ENCODE measurements at regions not wholly inside any gene's neighbourhood (a gene's known extent, or its start where the extent isn't known, plus 50 kb on each side); places are given as distances from the start of the nearest gene placed in this dataset.

- in situ Hi-C loops (cut with HindIII; ENCODE audit: low sequenced_read_pairs), result no loop called here
- no peak for TF ChIP-seq CTCF (IDR thresholded peaks at IDR 0.05; ENCODE audit: low read depth, low read length, missing control alignments)
- no peak overlapping the region for H3K4me3 ChIP-seq (ENCODE audit: low read depth, low read length)
- DNase-seq (ENCODE audit: low read depth), result no peak
Measured at GRCh38 chr9:7668541-7668940, 131.0 kb downstream of the DMAC1 start.

DNA sequence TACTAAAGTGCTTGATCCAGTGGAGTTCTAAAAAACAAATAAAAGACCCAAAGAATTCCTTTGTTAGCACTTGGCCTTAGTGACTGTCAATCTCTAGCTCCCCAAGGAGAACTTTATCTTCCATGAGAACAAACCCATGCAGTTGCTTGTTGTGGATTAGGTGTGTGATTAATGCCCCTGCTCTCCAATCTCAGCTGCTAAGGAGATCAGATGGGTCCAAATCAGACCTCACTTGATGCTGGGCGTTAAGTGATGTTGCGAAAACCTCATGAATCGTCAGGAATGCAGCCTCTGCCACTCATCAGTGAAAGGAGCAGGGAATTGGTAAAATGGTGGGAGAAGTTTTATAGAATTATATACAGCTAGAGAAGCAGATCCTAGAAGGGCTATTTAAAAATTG lies 133.7 kb downstream of the DMAC1 start:
- DNase-seq (ENCODE audit: low read depth), result no peak
- no peak for TF ChIP-seq CTCF (IDR thresholded peaks at IDR 0.05; ENCODE audit: low read depth, low read length, missing control alignments)
- H3K4me3 ChIP-seq (ENCODE audit: low read depth, low read length), result no peak overlapping the region
- in situ Hi-C loops (cut with HindIII; ENCODE audit: low sequenced_read_pairs), result no loop called here

GRCh38 chr9:7659766-7660165 lies 139.8 kb downstream of the DMAC1 start:
- no peak overlapping the region for H3K4me3 ChIP-seq (ENCODE audit: low read depth, low read length)
- in situ Hi-C loops (cut with HindIII; ENCODE audit: low sequenced_read_pairs), result no loop called here
- TF ChIP-seq CTCF (IDR thresholded peaks at IDR 0.05; ENCODE audit: low read depth, low read length, missing control alignments), result no peak
- DNase-seq (ENCODE audit: low read depth), result no peak

- no peak for TF ChIP-seq CTCF (IDR thresholded peaks at IDR 0.05; ENCODE audit: low read depth, low read length, missing control alignments)
- in situ Hi-C loops (cut with HindIII; ENCODE audit: low sequenced_read_pairs), result no loop called here
- peak; percentile 27 for DNase-seq (ENCODE audit: low read depth)
- no peak overlapping the region for H3K4me3 ChIP-seq (ENCODE audit: low read depth, low read length)
Measured at GRCh38 chr9:7656636-7657035, 142.9 kb downstream of the DMAC1 start.

DNA sequence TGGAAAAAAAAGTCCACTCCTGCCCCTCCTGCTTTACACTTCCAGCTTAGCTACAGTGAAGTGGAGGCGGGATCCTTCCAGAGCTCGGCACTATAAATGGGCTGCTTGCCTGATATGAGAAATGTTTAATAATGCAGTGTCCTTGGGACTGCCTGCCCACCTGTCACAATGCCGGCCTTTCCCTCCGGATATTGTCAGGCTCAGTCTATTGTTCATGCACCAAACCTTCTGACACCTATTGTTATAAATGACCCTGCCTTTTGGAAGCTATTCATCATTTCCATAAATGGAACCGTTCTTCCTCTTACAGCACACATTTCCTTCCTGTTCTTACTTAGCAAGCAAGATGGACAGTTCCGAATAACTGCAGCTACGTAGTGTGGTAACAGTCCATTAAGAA lies 146.3 kb downstream of the DMAC1 start:
- no peak overlapping the region for H3K4me3 ChIP-seq (ENCODE audit: low read depth, low read length)
- TF ChIP-seq CTCF (IDR thresholded peaks at IDR 0.05; ENCODE audit: low read depth, low read length, missing control alignments), result no peak
- in situ Hi-C loops (cut with HindIII; ENCODE audit: low sequenced_read_pairs), result no loop called here

DNA sequence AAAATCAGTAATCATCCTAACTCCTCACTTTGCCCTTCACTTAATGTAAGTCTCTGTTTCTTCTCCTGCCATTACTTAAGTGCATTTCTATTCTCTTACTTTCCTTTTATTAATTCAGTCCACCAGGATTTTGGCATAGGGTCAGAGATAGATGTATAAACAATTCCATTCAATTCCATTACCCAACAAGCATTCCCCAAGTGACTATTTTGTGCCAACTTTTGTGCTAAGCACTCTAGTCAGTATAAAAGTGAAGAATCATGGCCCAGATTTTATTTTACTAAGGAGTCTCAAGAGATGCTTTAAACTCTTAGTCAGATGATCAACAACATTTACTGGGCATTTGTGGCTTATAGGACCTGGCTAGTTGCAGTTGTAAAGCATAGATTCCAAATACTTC lies 159.3 kb downstream of the DMAC1 start:
- no peak for DNase-seq (ENCODE audit: low read depth)
- no peak for TF ChIP-seq CTCF (IDR thresholded peaks at IDR 0.05; ENCODE audit: low read depth, low read length, missing control alignments)
- H3K4me3 ChIP-seq (ENCODE audit: low read depth, low read length), result no peak overlapping the region
- in situ Hi-C loops (cut with HindIII; ENCODE audit: low sequenced_read_pairs), result no loop called here

More for the DNA sequence above, 146.3 kb downstream of the DMAC1 start:
- DNase-seq (ENCODE audit: low read depth), result no peak

- no peak for TF ChIP-seq CTCF (IDR thresholded peaks at IDR 0.05; ENCODE audit: low read depth, low read length, missing control alignments)
- H3K4me3 ChIP-seq (ENCODE audit: low read depth, low read length), result no peak overlapping the region
- no peak for DNase-seq (ENCODE audit: low read depth)
- in situ Hi-C loops (cut with HindIII; ENCODE audit: low sequenced_read_pairs), result no loop called here
Measured at GRCh38 chr9:7639471-7639870, 160.1 kb downstream of the DMAC1 start.

Measured in astrocyte of the cerebellum (primary cell).